GM23338 (cell line): ENCODE measurements at regions not wholly inside any gene's neighbourhood (a gene's known extent, or its start where the extent isn't known, plus 50 kb on each side); places are given as distances from the start of the nearest gene placed in this dataset.

Experiments used
- ATAC-seq: fragments of 200-7000 bp; cut with Tn5 transposase; 3 replicates; pipeline ENCODE4 v1.9.1; 2020
- DNase-seq: peaks from one replicate; pipeline ENCODE4 v3.0.0-alpha.2; 2015; ENCODE audit warnings: low spot score
- H2AFZ ChIP-seq: fragments of 200-600 bp; sonication (generic); 2 replicates; pipeline ENCODE4 v1.8.0; 2016; ENCODE audit warnings: antibody characterized with exemption, mild to moderate bottlenecking, moderate library complexity
- H3F3A ChIP-seq: fragments of 200-600 bp; sonication (generic); replicated peaks from 2 replicates; pipeline ENCODE4 v1.8.0; 2017; ENCODE audit warnings: antibody characterized with exemption, mixed run types, low read depth
- H3K27ac ChIP-seq: fragments of 200-600 bp; sonication (generic); 2 replicates; pipeline ENCODE4 v1.6.1; 2016; ENCODE audit warnings: low read depth
- H3K27me3 ChIP-seq: fragments of 200-600 bp; sonication (generic); 2 replicates; pipeline ENCODE4 v1.8.0; 2016; ENCODE audit warnings: mild to moderate bottlenecking, mixed run types, moderate library complexity; ENCODE audit not compliant: insufficient read depth
- H3K36me3 ChIP-seq: fragments of 200-600 bp; sonication (generic); 2 replicates; pipeline ENCODE4 v1.8.0; 2016; ENCODE audit warnings: mild to moderate bottlenecking; ENCODE audit not compliant: insufficient read depth
- H3K4me1 ChIP-seq: fragments of 200-600 bp; sonication (generic); 2 replicates; pipeline ENCODE4 v1.8.0; 2016; ENCODE audit warnings: mild to moderate bottlenecking, moderate library complexity; ENCODE audit not compliant: insufficient read depth
- H3K4me2 ChIP-seq: fragments of 200-600 bp; sonication (generic); 2 replicates; pipeline ENCODE4 v1.7.1; 2017; ENCODE audit warnings: mixed run types
- H3K4me3 ChIP-seq: fragments of 200-600 bp; sonication (generic); 2 replicates; pipeline ENCODE4 v1.6.1; 2016; ENCODE audit warnings: mixed run types
- H3K79me2 ChIP-seq: fragments of 200-600 bp; sonication (generic); replicated peaks from 2 replicates; pipeline ENCODE4 v1.8.0; 2017; ENCODE audit warnings: mild to moderate bottlenecking; ENCODE audit not compliant: insufficient read depth
- H3K9me2 ChIP-seq: fragments of 200-600 bp; sonication (generic); 2 replicates; pipeline ENCODE4 v1.8.0; 2017; ENCODE audit not compliant: insufficient read depth
- H4K20me1 ChIP-seq: fragments of 200-600 bp; sonication (generic); replicated peaks from 2 replicates; pipeline ENCODE4 v1.8.0; 2017; ENCODE audit warnings: mild to moderate bottlenecking; ENCODE audit not compliant: insufficient read depth
- H3K27ac Mint-ChIP-seq: 2 replicates; pipeline ENCODE4 v1.8.0; 2020; ENCODE audit warnings: inconsistent platforms, mild to moderate bottlenecking, moderate library complexity, mixed read lengths
- H3K27me3 Mint-ChIP-seq: 3 replicates; pipeline ENCODE4 v1.8.0; 2022; ENCODE audit warnings: low read depth, mild to moderate bottlenecking, moderate library complexity, mixed read lengths, inconsistent platforms; ENCODE audit not compliant: insufficient read depth, poor library complexity
- H3K36me3 Mint-ChIP-seq: 3 replicates; pipeline ENCODE4 v1.8.0; 2021; ENCODE audit warnings: low read depth, mild to moderate bottlenecking, inconsistent platforms, moderate library complexity, mixed read lengths
- H3K4me1 Mint-ChIP-seq: 3 replicates; pipeline ENCODE4 v1.8.0; 2020; ENCODE audit warnings: mild to moderate bottlenecking, inconsistent platforms, mixed read lengths
- H3K4me3 Mint-ChIP-seq: 3 replicates; pipeline ENCODE4 v1.8.0; 2021; ENCODE audit warnings: moderate library complexity, mild to moderate bottlenecking, inconsistent platforms, mixed read lengths
- H3K9me3 Mint-ChIP-seq: 3 replicates; pipeline ENCODE4 v1.8.0; 2020; ENCODE audit warnings: moderate library complexity, mild to moderate bottlenecking, inconsistent platforms, mixed read lengths
- CTCF ChIP-seq, 2 experiments: fragments of 200-600 bp in 1 of 2; sonication (generic) in 1 of 2; conservative IDR thresholded peaks; 2 replicates each; pipeline versions ENCODE4 v1.5.1 to v1.6.1; 2016 to 2017; ENCODE audit warnings: antibody characterized with exemption in 2 of 2, low read depth in 2 of 2, mild to moderate bottlenecking in 2 of 2, moderate library complexity in 1 of 2
- EZH2 ChIP-seq: fragments of 200-600 bp; sonication (generic); IDR thresholded peaks from one replicate; pipeline ENCODE4 v1.8.0; 2017; ENCODE audit warnings: antibody characterized with exemption, mild to moderate bottlenecking, low read depth; ENCODE audit not compliant: unreplicated experiment
- EZH2phosphoT487 ChIP-seq: fragments of 200-600 bp; sonication (generic); IDR thresholded peaks from one replicate; pipeline ENCODE4 v1.8.1; 2018; ENCODE audit warnings: antibody characterized with exemption; ENCODE audit not compliant: unreplicated experiment
- JUNB ChIP-seq: IDR thresholded peaks from one replicate; pipeline ENCODE4 v1.6.1; 2016; ENCODE audit warnings: antibody characterized with exemption; ENCODE audit not compliant: unreplicated experiment
- NANOG ChIP-seq: IDR thresholded peaks from 2 replicates; pipeline ENCODE4 v1.6.1; 2016; ENCODE audit warnings: antibody characterized with exemption, borderline replicate concordance
- STAT1 ChIP-seq: IDR thresholded peaks from one replicate; pipeline ENCODE4 v1.6.1; 2016; ENCODE audit warnings: antibody characterized with exemption; ENCODE audit not compliant: unreplicated experiment
- ZNF114 ChIP-seq: fragments of 250-450 bp; sonication (Bioruptor Pico); IDR thresholded peaks from 2 replicates; pipeline ENCODE4 v1.5.0; 2020; ENCODE audit warnings: mild to moderate bottlenecking, moderate library complexity
- ZNF331 ChIP-seq: fragments of 250-450 bp; sonication (Bioruptor Pico); IDR thresholded peaks from 2 replicates; pipeline ENCODE4 v1.5.0; 2020; ENCODE audit warnings: low read depth, mild to moderate bottlenecking, moderate library complexity
- TF ChIP-seq, protein P1 (sequence below): IDR thresholded peaks from one replicate; pipeline ENCODE4 v1.6.1; 2018; ENCODE audit warnings: antibody characterized with exemption; ENCODE audit not compliant: unreplicated experiment
- TF ChIP-seq, protein P2 (sequence below): fragments of 250-450 bp; sonication (Bioruptor Pico); IDR thresholded peaks from 2 replicates; pipeline ENCODE4 v1.5.0; 2020; ENCODE audit warnings: mild to moderate bottlenecking, moderate library complexity
- TF ChIP-seq, protein P3 (sequence below): IDR thresholded peaks from 2 replicates; pipeline ENCODE4 v1.6.1; 2016; ENCODE audit warnings: antibody characterized with exemption

DNA sequence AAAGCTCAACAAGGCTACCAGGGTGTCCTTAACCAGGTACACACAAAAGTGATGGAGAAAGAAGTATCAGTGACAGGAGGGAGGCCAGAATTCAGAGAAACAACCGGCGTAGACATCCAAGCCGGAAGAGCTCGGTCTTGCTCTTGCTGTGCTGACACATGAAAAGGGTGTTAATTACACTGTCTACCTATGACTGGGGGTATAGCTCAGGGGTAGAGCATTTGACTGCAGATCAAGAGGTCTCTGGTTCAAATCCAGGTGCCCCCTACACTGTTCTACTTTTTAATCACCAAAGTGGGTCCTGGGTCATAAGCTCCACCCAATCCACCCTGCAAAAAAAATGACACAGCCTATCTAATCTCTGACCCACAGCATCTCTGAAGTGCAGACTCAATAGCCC is 86.9 kb upstream of the ZNF746 start:
- Mint-ChIP-seq H3K27me3 (peaks cover 2% of the 10 kb centered on the region), H3K36me3 (peaks cover 85% of the 10 kb centered on the region), H3K4me3 (no peak overlapping the region), H3K9me3 (peaks cover 53% of the 10 kb centered on the region), H3K27ac (no peak overlapping the region), H3K4me1 (no peaks in the 10 kb centered on the region)
- ATAC-seq = no peak
- Histone ChIP-seq H3K4me1 (no peaks in the 10 kb centered on the region), H4K20me1 (no peaks in the 10 kb centered on the region; the same call in 1 of the 2 replicates), H3K9me2 (no peaks in the 10 kb centered on the region), H2AFZ (no peak overlapping the region), H3K4me3 (no peak overlapping the region), H3K27ac (no peak overlapping the region), H3K79me2 (no peaks in the 10 kb centered on the region), H3K4me2 (no peak overlapping the region), H3F3A (no peaks in the 10 kb centered on the region), H3K27me3 (no peaks in the 10 kb centered on the region), H3K36me3 (peaks cover 26% of the 10 kb centered on the region)
- no peak for DNase-seq
- no peak for TF ChIP-seq JUNB
- TF ChIP-seq EZH2 = no peak
- TF ChIP-seq, protein P1, sequence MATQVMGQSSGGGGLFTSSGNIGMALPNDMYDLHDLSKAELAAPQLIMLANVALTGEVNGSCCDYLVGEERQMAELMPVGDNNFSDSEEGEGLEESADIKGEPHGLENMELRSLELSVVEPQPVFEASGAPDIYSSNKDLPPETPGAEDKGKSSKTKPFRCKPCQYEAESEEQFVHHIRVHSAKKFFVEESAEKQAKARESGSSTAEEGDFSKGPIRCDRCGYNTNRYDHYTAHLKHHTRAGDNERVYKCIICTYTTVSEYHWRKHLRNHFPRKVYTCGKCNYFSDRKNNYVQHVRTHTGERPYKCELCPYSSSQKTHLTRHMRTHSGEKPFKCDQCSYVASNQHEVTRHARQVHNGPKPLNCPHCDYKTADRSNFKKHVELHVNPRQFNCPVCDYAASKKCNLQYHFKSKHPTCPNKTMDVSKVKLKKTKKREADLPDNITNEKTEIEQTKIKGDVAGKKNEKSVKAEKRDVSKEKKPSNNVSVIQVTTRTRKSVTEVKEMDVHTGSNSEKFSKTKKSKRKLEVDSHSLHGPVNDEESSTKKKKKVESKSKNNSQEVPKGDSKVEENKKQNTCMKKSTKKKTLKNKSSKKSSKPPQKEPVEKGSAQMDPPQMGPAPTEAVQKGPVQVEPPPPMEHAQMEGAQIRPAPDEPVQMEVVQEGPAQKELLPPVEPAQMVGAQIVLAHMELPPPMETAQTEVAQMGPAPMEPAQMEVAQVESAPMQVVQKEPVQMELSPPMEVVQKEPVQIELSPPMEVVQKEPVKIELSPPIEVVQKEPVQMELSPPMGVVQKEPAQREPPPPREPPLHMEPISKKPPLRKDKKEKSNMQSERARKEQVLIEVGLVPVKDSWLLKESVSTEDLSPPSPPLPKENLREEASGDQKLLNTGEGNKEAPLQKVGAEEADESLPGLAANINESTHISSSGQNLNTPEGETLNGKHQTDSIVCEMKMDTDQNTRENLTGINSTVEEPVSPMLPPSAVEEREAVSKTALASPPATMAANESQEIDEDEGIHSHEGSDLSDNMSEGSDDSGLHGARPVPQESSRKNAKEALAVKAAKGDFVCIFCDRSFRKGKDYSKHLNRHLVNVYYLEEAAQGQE = no peak
- no peak for TF ChIP-seq ZNF331
- TF ChIP-seq EZH2phosphoT487 = no peak
- no peak for TF ChIP-seq STAT1
- TF ChIP-seq CTCF (conservative IDR thresholded peaks at IDR 0.05; ENCODE audit: low read depth in 2 of 2) = no peak
- no peak for TF ChIP-seq NANOG
- TF ChIP-seq, protein P2, sequence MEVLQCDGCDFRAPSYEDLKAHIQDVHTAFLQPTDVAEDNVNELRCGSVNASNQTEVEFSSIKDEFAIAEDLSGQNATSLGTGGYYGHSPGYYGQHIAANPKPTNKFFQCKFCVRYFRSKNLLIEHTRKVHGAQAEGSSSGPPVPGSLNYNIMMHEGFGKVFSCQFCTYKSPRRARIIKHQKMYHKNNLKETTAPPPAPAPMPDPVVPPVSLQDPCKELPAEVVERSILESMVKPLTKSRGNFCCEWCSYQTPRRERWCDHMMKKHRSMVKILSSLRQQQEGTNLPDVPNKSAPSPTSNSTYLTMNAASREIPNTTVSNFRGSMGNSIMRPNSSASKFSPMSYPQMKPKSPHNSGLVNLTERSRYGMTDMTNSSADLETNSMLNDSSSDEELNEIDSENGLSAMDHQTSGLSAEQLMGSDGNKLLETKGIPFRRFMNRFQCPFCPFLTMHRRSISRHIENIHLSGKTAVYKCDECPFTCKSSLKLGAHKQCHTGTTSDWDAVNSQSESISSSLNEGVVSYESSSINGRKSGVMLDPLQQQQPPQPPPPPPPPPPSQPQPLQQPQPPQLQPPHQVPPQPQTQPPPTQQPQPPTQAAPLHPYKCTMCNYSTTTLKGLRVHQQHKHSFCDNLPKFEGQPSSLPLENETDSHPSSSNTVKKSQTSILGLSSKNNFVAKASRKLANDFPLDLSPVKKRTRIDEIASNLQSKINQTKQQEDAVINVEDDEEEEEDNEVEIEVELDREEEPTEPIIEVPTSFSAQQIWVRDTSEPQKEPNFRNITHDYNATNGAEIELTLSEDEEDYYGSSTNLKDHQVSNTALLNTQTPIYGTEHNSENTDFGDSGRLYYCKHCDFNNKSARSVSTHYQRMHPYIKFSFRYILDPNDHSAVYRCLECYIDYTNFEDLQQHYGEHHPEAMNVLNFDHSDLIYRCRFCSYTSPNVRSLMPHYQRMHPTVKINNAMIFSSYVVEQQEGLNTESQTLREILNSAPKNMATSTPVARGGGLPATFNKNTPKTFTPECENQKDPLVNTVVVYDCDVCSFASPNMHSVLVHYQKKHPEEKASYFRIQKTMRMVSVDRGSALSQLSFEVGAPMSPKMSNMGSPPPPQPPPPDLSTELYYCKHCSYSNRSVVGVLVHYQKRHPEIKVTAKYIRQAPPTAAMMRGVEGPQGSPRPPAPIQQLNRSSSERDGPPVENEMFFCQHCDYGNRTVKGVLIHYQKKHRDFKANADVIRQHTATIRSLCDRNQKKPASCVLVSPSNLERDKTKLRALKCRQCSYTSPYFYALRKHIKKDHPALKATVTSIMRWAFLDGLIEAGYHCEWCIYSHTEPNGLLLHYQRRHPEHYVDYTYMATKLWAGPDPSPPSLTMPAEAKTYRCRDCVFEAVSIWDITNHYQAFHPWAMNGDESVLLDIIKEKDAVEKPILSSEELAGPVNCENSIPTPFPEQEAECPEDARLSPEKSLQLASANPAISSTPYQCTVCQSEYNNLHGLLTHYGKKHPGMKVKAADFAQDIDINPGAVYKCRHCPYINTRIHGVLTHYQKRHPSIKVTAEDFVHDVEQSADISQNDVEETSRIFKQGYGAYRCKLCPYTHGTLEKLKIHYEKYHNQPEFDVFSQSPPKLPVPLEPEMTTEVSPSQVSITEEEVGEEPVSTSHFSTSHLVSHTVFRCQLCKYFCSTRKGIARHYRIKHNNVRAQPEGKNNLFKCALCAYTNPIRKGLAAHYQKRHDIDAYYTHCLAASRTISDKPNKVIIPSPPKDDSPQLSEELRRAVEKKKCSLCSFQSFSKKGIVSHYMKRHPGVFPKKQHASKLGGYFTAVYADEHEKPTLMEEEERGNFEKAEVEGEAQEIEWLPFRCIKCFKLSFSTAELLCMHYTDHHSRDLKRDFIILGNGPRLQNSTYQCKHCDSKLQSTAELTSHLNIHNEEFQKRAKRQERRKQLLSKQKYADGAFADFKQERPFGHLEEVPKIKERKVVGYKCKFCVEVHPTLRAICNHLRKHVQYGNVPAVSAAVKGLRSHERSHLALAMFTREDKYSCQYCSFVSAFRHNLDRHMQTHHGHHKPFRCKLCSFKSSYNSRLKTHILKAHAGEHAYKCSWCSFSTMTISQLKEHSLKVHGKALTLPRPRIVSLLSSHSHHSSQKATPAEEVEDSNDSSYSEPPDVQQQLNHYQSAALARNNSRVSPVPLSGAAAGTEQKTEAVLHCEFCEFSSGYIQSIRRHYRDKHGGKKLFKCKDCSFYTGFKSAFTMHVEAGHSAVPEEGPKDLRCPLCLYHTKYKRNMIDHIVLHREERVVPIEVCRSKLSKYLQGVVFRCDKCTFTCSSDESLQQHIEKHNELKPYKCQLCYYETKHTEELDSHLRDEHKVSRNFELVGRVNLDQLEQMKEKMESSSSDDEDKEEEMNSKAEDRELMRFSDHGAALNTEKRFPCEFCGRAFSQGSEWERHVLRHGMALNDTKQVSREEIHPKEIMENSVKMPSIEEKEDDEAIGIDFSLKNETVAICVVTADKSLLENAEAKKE (CRISPR knock-in tag) = no peak
- TF ChIP-seq, protein P3, sequence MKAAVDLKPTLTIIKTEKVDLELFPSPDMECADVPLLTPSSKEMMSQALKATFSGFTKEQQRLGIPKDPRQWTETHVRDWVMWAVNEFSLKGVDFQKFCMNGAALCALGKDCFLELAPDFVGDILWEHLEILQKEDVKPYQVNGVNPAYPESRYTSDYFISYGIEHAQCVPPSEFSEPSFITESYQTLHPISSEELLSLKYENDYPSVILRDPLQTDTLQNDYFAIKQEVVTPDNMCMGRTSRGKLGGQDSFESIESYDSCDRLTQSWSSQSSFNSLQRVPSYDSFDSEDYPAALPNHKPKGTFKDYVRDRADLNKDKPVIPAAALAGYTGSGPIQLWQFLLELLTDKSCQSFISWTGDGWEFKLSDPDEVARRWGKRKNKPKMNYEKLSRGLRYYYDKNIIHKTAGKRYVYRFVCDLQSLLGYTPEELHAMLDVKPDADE = no peak
- no peak for TF ChIP-seq ZNF114 (CRISPR knock-in tag)
